Testis (tissue), 2 donors: ENCODE measurements at regions not wholly inside any gene's neighbourhood (a gene's known extent, or its start where the extent isn't known, plus 50 kb on each side); places are given as distances from the start of the nearest gene placed in this dataset.

ENCODE experiments used
- small RNA-seq, 2 donors: library from RNA; depleted of rRNA; stranded (forward); fragments of <200 nt; gene quantifications; one replicate each; pipeline ENCODE3, GENCODE V24; 2016

Small RNA genes lying in the stretch of these regions (small RNA-seq; reads per million reads assigned to genes)
- 0 reads per million in 2 donors for gene MTCO3P27
- gene MTND4LP31: 0 to 0.09 reads per million in 2 donors
